ENCODE measurements at regions not wholly inside any gene's neighbourhood (a gene's known extent, or its start where the extent isn't known, plus 50 kb on each side); places are given as distances from the start of the nearest gene placed in this dataset.

DNA sequence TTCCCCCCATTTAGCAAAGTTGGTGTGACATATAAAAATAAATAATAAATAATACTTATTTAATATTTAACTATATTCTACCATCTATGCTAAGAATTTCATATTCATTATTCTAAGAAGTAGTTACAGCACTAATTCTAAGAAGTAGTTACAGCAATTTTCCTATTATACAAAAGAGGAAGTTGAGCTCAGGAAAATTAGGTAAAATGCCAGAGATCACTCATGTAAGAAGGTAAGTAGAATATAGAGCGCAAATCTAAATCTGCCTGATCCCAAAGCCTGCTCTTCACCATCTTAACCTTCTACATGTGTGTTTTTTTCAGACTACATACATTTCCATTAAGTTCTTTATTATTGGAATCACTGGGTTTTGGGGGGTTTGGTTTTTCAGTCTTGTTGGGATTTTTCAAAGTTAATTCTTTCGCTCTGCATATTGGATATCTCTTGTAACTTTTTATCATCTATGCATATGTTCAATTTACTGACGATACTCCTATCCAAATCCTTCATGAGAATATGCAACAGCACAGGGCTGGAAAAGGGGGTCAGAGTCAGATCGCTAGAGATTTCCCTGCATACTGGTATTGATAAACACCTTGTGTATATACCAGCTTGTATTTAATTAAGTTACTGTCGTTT, 852.1 kb downstream of the MAT2B start:
- TF ChIP-seq CTCF (optimal IDR thresholded peaks at IDR 0.05 in 1 of 3, IDR thresholded peaks at IDR 0.05 in 1 of 3, conservative IDR thresholded peaks at IDR 0.05 in 1 of 3; ENCODE audit: extremely low read depth in 1 of 3, insufficient read depth in 2 of 3, low read length in 3 of 3) (no peak), EZH2 (IDR thresholded peaks at IDR 0.05; ENCODE audit: low read length) (no peak)

Data from keratinocyte (primary cell).